Brain microvascular endothelial cell (primary cell): ENCODE measurements at regions not wholly inside any gene's neighbourhood (a gene's known extent, or its start where the extent isn't known, plus 50 kb on each side); places are given as distances from the start of the nearest gene placed in this dataset.

Experiments used
- DNase-seq: peaks from one replicate; pipeline ENCODE4 v3.0.0-alpha.2; 2020
- H3K27ac ChIP-seq: fragments of 250-450 bp; sonication (Bioruptor Pico); 2 replicates; pipeline ENCODE4 v1.5.1; 2020; ENCODE audit warnings: mild to moderate bottlenecking, moderate library complexity
- H3K27me3 ChIP-seq: fragments of 250-450 bp; sonication (Bioruptor Pico); replicated peaks from 2 replicates; pipeline ENCODE4 v1.5.1; 2020; ENCODE audit warnings: mild to moderate bottlenecking
- H3K36me3 ChIP-seq: fragments of 250-450 bp; sonication (Bioruptor Pico); replicated peaks from 2 replicates; pipeline ENCODE4 v1.5.1; 2020; ENCODE audit warnings: mild to moderate bottlenecking
- H3K4me3 ChIP-seq: 2 replicates; pipeline ENCODE4 v1.5.1; 2011; ENCODE audit warnings: low read depth, mild to moderate bottlenecking, control low read depth, low read length, moderate library complexity
- CTCF ChIP-seq: IDR thresholded peaks from 2 replicates; pipeline ENCODE4 v1.5.1; 2011; ENCODE audit warnings: low read depth, mild to moderate bottlenecking, moderate library complexity, low read length, control low read depth, inconsistent platforms; ENCODE audit errors: missing control alignments
- in situ Hi-C: cut with HindIII; loops from 2 replicates; pipeline ENCODE4 v1.10.0; 2017; ENCODE audit warnings: low sequenced_read_pairs, low pct_ligation_motif_present

DNA sequence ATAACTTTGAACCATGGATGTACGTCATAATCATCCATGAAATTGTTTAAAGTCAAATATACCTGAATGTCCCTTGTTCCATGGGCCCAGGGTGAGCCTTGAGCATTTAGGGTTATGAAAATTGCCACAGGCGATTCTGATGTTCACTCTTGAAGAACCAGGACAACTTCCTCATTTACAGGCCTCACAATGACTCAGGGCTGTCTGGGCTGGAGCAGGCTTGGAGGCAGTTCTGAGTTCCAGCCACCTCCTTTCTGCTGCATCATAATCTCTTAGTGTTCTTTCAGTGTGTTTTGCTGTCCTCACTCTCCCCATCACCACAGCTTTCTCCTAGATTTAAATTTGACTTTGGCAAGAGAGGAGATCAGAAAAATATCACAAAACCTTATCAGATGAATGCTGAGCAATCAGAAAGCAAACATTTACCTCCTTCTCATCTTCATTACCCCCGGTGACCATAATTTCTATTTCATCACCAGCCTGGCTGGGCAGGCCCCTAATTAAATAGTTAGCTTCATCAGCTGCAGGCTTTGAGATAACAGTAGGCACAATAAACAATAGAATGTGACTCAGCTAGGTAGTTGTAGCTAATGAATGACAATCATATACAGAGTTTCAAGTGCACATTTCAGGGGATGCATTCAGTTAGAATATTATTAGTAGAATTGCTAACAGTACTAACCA, 571.0 kb downstream of the SH2D4B start:
- Histone ChIP-seq H3K27me3 (no peaks in the 10 kb centered on the region), H3K36me3 (no peaks in the 10 kb centered on the region), H3K27ac (no peak overlapping the region), H3K4me3 (no peak overlapping the region)
- no peak for DNase-seq
- TF ChIP-seq CTCF = no peak
- in situ Hi-C loops = no loop called here

- Histone ChIP-seq H3K4me3 (no peak overlapping the region), H3K27ac (no peak overlapping the region), H3K27me3 (no peaks in the 10 kb centered on the region), H3K36me3 (no peaks in the 10 kb centered on the region)
- in situ Hi-C loops = no loop called here
- no peak for DNase-seq
- TF ChIP-seq CTCF = no peak
These were observed 571.6 kb downstream of the SH2D4B start for GRCh38 chr10:81109200-81109752.

GRCh38 chr10:81116201-81116600, 578.5 kb downstream of the SH2D4B start:
- Histone ChIP-seq H3K36me3 (no peaks in the 10 kb centered on the region), H3K27ac (no peak overlapping the region), H3K4me3 (no peak overlapping the region), H3K27me3 (no peaks in the 10 kb centered on the region)
- no peak for TF ChIP-seq CTCF
- in situ Hi-C loops = no loop called here
- no peak for DNase-seq

DNA sequence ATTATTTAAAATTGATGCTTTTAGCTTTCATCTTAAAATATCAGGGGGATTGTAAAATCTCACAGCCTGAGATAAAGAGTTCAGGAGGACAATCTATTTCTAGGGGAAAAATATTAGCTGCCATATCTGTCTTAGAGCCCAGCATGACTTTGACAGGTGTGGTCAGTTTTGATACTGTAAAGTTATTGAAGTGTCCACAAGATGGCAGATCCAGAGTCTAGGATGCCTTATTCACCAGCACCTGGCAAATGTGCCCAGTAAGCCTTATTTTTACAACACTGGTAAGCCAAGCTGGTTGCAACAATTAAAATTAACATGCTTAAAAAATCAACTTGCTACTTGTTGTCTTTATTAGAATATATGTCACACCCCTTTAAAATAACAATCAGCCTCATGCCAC, 579.3 kb downstream of the SH2D4B start:
- no peak overlapping the region for H3K27ac ChIP-seq
- no peak for TF ChIP-seq CTCF
- no peak overlapping the region for H3K4me3 ChIP-seq
- in situ Hi-C loops = no loop called here
- H3K36me3 ChIP-seq = no peaks in the 10 kb centered on the region
- DNase-seq = no peak
- no peaks in the 10 kb centered on the region for H3K27me3 ChIP-seq

GRCh38 chr10:81127931-81128330, 590.2 kb downstream of the SH2D4B start:
- no peaks in the 10 kb centered on the region for H3K27me3 ChIP-seq
- no peak for DNase-seq
- H3K27ac ChIP-seq = no peak overlapping the region
- no peak overlapping the region for H3K4me3 ChIP-seq
- TF ChIP-seq CTCF = no peak
- in situ Hi-C loops = no loop called here
- no peaks in the 10 kb centered on the region for H3K36me3 ChIP-seq

- DNase-seq = no peak
- Histone ChIP-seq H3K27ac (no peak overlapping the region), H3K36me3 (no peaks in the 10 kb centered on the region), H3K27me3 (no peaks in the 10 kb centered on the region), H3K4me3 (no peak overlapping the region)
- in situ Hi-C loops = no loop called here
- TF ChIP-seq CTCF = no peak
These were observed 592.3 kb downstream of the SH2D4B start for GRCh38 chr10:81130014-81130413.
